Activated CD8-positive, alpha-beta memory T cell treated with anti-CD3 and anti-CD28 coated beads, Interleukin-2, amount 10 ng/mL, durations not matched to agents 7 days and 5 days (primary cell): ENCODE measurements at regions not wholly inside any gene's neighbourhood (a gene's known extent, or its start where the extent isn't known, plus 50 kb on each side); places are given as distances from the start of the nearest gene placed in this dataset.
"Not testable (repeated sequence)": the region's sequence is repeated elsewhere in the genome, so short reads cannot be mapped to it uniquely, and the experiment has no call there.

Experiments
- ATAC-seq: fragments of 150-1000 bp; cut with Tn5 transposase; one replicate; pipeline ENCODE4 v1.10.0; 2021; ENCODE audit warnings: moderate library complexity
- CTCF ChIA-PET: fragments of 350-600 bp; sonication (Branson Sonifier 250); formaldehyde crosslinking; loops from one replicate; lab custom pipeline; 2021; ENCODE audit warnings: antibody characterized with exemption; lab: Charles Lee
- DNase-seq: peaks from one replicate; pipeline ENCODE4 v3.0.0-alpha.2; 2020
- H3K27ac Mint-ChIP-seq: one replicate; pipeline ENCODE4 v1.8.0; 2021; ENCODE audit warnings: mild to moderate bottlenecking, mixed read lengths
- H3K27me3 Mint-ChIP-seq: one replicate; pipeline ENCODE4 v1.8.0; 2021; ENCODE audit warnings: mixed read lengths
- H3K36me3 Mint-ChIP-seq: one replicate; pipeline ENCODE4 v1.8.0; 2021; ENCODE audit warnings: mild to moderate bottlenecking, mixed read lengths
- H3K4me1 Mint-ChIP-seq: one replicate; pipeline ENCODE4 v1.8.0; 2021; ENCODE audit warnings: mixed read lengths
- H3K4me3 Mint-ChIP-seq: one replicate; pipeline ENCODE4 v1.8.0; 2021; ENCODE audit warnings: mild to moderate bottlenecking, moderate library complexity, mixed read lengths
- H3K9me3 Mint-ChIP-seq: one replicate; pipeline ENCODE4 v1.8.0; 2022; ENCODE audit warnings: low read depth, mixed read lengths

GRCh38 chr10:124176349-124177179 is 83.2 kb upstream of the CHST15 start:
- no peaks in the 10 kb centered on the region for H3K9me3 Mint-ChIP-seq
- H3K36me3 Mint-ChIP-seq = no peaks in the 10 kb centered on the region
- H3K4me3 Mint-ChIP-seq = no peak overlapping the region
- CTCF ChIA-PET = no interaction called here
- peaks cover 14% of the 10 kb centered on the region for H3K4me1 Mint-ChIP-seq
- DNase-seq (peak; percentile 21), ATAC-seq (no peak)
- H3K27me3 Mint-ChIP-seq = peaks cover 2% of the 10 kb centered on the region
- no peak overlapping the region for H3K27ac Mint-ChIP-seq

- DNase-seq (peak; percentile 45), ATAC-seq (no peak)
- Mint-ChIP-seq H3K27me3 (peaks cover 2% of the 10 kb centered on the region), H3K4me1 (peaks cover 7% of the 10 kb centered on the region), H3K9me3 (no peaks in the 10 kb centered on the region), H3K27ac (no peak overlapping the region), H3K36me3 (no peaks in the 10 kb centered on the region), H3K4me3 (no peak overlapping the region)
- CTCF ChIA-PET = no interaction called here
Measured at GRCh38 chr10:124175701-124176348, 82.4 kb upstream of the CHST15 start.

GRCh38 chr10:124174673-124175645 is 81.6 kb upstream of the CHST15 start:
- H3K36me3 Mint-ChIP-seq = no peaks in the 10 kb centered on the region
- H3K4me1 Mint-ChIP-seq = peaks cover 5% of the 10 kb centered on the region
- peaks cover 2% of the 10 kb centered on the region for H3K27me3 Mint-ChIP-seq

GRCh38 chr10:124174071-124174566 is 80.7 kb upstream of the CHST15 start:
- no peak overlapping the region for H3K4me3 Mint-ChIP-seq
- CTCF ChIA-PET = no interaction called here
- H3K27ac Mint-ChIP-seq = no peak overlapping the region
- peaks cover 5% of the 10 kb centered on the region for H3K4me1 Mint-ChIP-seq
- H3K9me3 Mint-ChIP-seq = no peaks in the 10 kb centered on the region
- DNase-seq = peak; percentile 37
- peaks cover 2% of the 10 kb centered on the region for H3K27me3 Mint-ChIP-seq
- no peak for ATAC-seq
- no peaks in the 10 kb centered on the region for H3K36me3 Mint-ChIP-seq

More at GRCh38 chr10:124174673-124175645, 81.6 kb upstream of the CHST15 start:
- no peak overlapping the region for H3K4me3 Mint-ChIP-seq
- no peak overlapping the region for H3K27ac Mint-ChIP-seq
- no peak for ATAC-seq
- CTCF ChIA-PET = no interaction called here
- H3K9me3 Mint-ChIP-seq = no peaks in the 10 kb centered on the region
- peak; percentile 25 for DNase-seq

GRCh38 chr10:124173298-124173900 is 80.0 kb upstream of the CHST15 start:
- Mint-ChIP-seq H3K36me3 (no peaks in the 10 kb centered on the region), H3K4me3 (no peak overlapping the region), H3K4me1 (peaks cover 5% of the 10 kb centered on the region), H3K27ac (no peak overlapping the region), H3K27me3 (peaks cover 2% of the 10 kb centered on the region), H3K9me3 (no peaks in the 10 kb centered on the region)
- CTCF ChIA-PET = no interaction called here
- ATAC-seq (no peak), DNase-seq (peak; percentile 14)

GRCh38 chr10:124172181-124172916 is 79.0 kb upstream of the CHST15 start:
- peaks cover 2% of the 10 kb centered on the region for H3K27me3 Mint-ChIP-seq
- H3K36me3 Mint-ChIP-seq = no peaks in the 10 kb centered on the region
- CTCF ChIA-PET = no interaction called here
- ATAC-seq (no peak), DNase-seq (no peak)
- no peak overlapping the region for H3K4me3 Mint-ChIP-seq
- no peak overlapping the region for H3K27ac Mint-ChIP-seq
- H3K4me1 Mint-ChIP-seq = peaks cover 5% of the 10 kb centered on the region
- H3K9me3 Mint-ChIP-seq = no peaks in the 10 kb centered on the region

- peaks cover 5% of the 10 kb centered on the region for H3K4me1 Mint-ChIP-seq
- H3K9me3 Mint-ChIP-seq = no peaks in the 10 kb centered on the region
- H3K27me3 Mint-ChIP-seq = peaks cover 2% of the 10 kb centered on the region
- H3K36me3 Mint-ChIP-seq = no peaks in the 10 kb centered on the region
- no peak overlapping the region for H3K4me3 Mint-ChIP-seq
- no peak for ATAC-seq
- no peak overlapping the region for H3K27ac Mint-ChIP-seq
- CTCF ChIA-PET = no interaction called here
- no peak for DNase-seq
Measured at GRCh38 chr10:124171561-124171960, 78.2 kb upstream of the CHST15 start.

GRCh38 chr10:124170631-124171030 is 77.2 kb upstream of the CHST15 start:
- no peaks in the 10 kb centered on the region for H3K4me1 Mint-ChIP-seq
- H3K36me3 Mint-ChIP-seq = no peaks in the 10 kb centered on the region
- H3K27me3 Mint-ChIP-seq = peaks cover 2% of the 10 kb centered on the region
- ATAC-seq = no peak
- CTCF ChIA-PET = no interaction called here
- H3K27ac Mint-ChIP-seq = no peak overlapping the region
- no peak for DNase-seq
- no peak overlapping the region for H3K4me3 Mint-ChIP-seq
- no peaks in the 10 kb centered on the region for H3K9me3 Mint-ChIP-seq

- H3K27ac Mint-ChIP-seq = no peak overlapping the region
- H3K36me3 Mint-ChIP-seq = no peaks in the 10 kb centered on the region
- CTCF ChIA-PET = no interaction called here
- no peak overlapping the region for H3K4me3 Mint-ChIP-seq
- DNase-seq = no peak
- H3K9me3 Mint-ChIP-seq = no peaks in the 10 kb centered on the region
- H3K27me3 Mint-ChIP-seq = peaks cover 12% of the 10 kb centered on the region
- H3K4me1 Mint-ChIP-seq = no peaks in the 10 kb centered on the region
- ATAC-seq = no peak
Measured at GRCh38 chr10:124168991-124169802, 75.8 kb upstream of the CHST15 start.

- Mint-ChIP-seq H3K27me3 (peaks cover 18% of the 10 kb centered on the region), H3K4me3 (no peak overlapping the region), H3K36me3 (no peaks in the 10 kb centered on the region), H3K27ac (no peak overlapping the region), H3K9me3 (no peaks in the 10 kb centered on the region), H3K4me1 (no peaks in the 10 kb centered on the region)
- ATAC-seq (no peak), DNase-seq (no peak)
- CTCF ChIA-PET = no interaction called here
Measured at GRCh38 chr10:124168581-124168980, 75.2 kb upstream of the CHST15 start.

- DNase-seq, CTCF ChIA-PET, ATAC-seq, H3K27ac Mint-ChIP-seq, H3K36me3 Mint-ChIP-seq, H3K9me3 Mint-ChIP-seq, H3K4me1 Mint-ChIP-seq, H3K4me3 Mint-ChIP-seq: not testable (repeated sequence)
- peaks cover 19% of the 10 kb centered on the region for H3K27me3 Mint-ChIP-seq
Measured at GRCh38 chr10:124167925-124168324, 74.5 kb upstream of the CHST15 start.
